Mesothelial cell of epicardium (in vitro differentiated cells): ENCODE measurements at regions not wholly inside any gene's neighbourhood (a gene's known extent, or its start where the extent isn't known, plus 50 kb on each side); places are given as distances from the start of the nearest gene placed in this dataset.

ENCODE experiments used
- DNase-seq, 2 experiments: peaks; one replicate each; pipeline ENCODE4 v3.0.0; 2021; ENCODE audit warnings: low spot score in 2 of 2; ENCODE audit not compliant: unreplicated experiment in 2 of 2
- H3K27ac Mint-ChIP-seq: 2 replicates; pipeline ENCODE4 v1.8.0; 2021; ENCODE audit warnings: mixed read lengths
- H3K27me3 Mint-ChIP-seq: 2 replicates; pipeline ENCODE4 v1.8.0; 2021; ENCODE audit warnings: low read depth, mixed read lengths
- H3K36me3 Mint-ChIP-seq: 2 replicates; pipeline ENCODE4 v1.8.0; 2021; ENCODE audit warnings: mixed read lengths
- H3K4me1 Mint-ChIP-seq: 2 replicates; pipeline ENCODE4 v1.8.0; 2021; ENCODE audit warnings: mixed read lengths
- H3K4me3 Mint-ChIP-seq: 2 replicates; pipeline ENCODE4 v1.8.0; 2021; ENCODE audit warnings: mild to moderate bottlenecking, moderate library complexity, mixed read lengths
- H3K9me3 Mint-ChIP-seq: 2 replicates; pipeline ENCODE4 v1.8.0; 2021; ENCODE audit warnings: mixed read lengths
- CTCF ChIP-seq: fragments of 200-600 bp; sonication (generic); IDR thresholded peaks from one replicate; pipeline ENCODE4 v1.5.0; 2021; ENCODE audit warnings: antibody characterized with exemption; ENCODE audit not compliant: unreplicated experiment

- H3K27me3 Mint-ChIP-seq: no peaks in the 10 kb centered on the region
- peaks cover 2% of the 10 kb centered on the region for H3K36me3 Mint-ChIP-seq
- H3K9me3 Mint-ChIP-seq: peaks cover 31% of the 10 kb centered on the region
- peaks cover 4% of the 10 kb centered on the region for H3K4me1 Mint-ChIP-seq
- TF ChIP-seq CTCF: no peak
- no peak overlapping the region for H3K4me3 Mint-ChIP-seq
- H3K27ac Mint-ChIP-seq: no peak overlapping the region
- no peak for DNase-seq
These were observed 439.3 kb upstream of the PRICKLE1 start for GRCh38 chr12:43028826-43029225.

GRCh38 chr12:43022838-43023237 lies 433.3 kb upstream of the PRICKLE1 start:
- Mint-ChIP-seq H3K27me3 (no peaks in the 10 kb centered on the region), H3K27ac (no peak overlapping the region), H3K36me3 (no peaks in the 10 kb centered on the region), H3K4me1 (no peaks in the 10 kb centered on the region), H3K9me3 (peaks cover 5% of the 10 kb centered on the region), H3K4me3 (no peak overlapping the region)
- DNase-seq: no peak
- TF ChIP-seq CTCF: no peak

- peaks cover 23% of the 10 kb centered on the region for H3K9me3 Mint-ChIP-seq
- H3K4me1 Mint-ChIP-seq: peaks cover 2% of the 10 kb centered on the region
- no peak for TF ChIP-seq CTCF
- no peak overlapping the region for H3K27ac Mint-ChIP-seq
- no peaks in the 10 kb centered on the region for H3K27me3 Mint-ChIP-seq
- peaks cover 7% of the 10 kb centered on the region for H3K36me3 Mint-ChIP-seq
- no peak overlapping the region for H3K4me3 Mint-ChIP-seq
- no peak for DNase-seq
These were observed 425.7 kb upstream of the PRICKLE1 start for GRCh38 chr12:43015090-43015737.

GRCh38 chr12:43011383-43011926 lies 421.9 kb upstream of the PRICKLE1 start:
- no peak overlapping the region for H3K27ac Mint-ChIP-seq
- H3K4me1 Mint-ChIP-seq: peaks cover 27% of the 10 kb centered on the region
- no peaks in the 10 kb centered on the region for H3K27me3 Mint-ChIP-seq
- peaks cover 6% of the 10 kb centered on the region for H3K36me3 Mint-ChIP-seq
- DNase-seq: no peak
- H3K9me3 Mint-ChIP-seq: peaks cover 16% of the 10 kb centered on the region
- TF ChIP-seq CTCF: no peak
- H3K4me3 Mint-ChIP-seq: no peak overlapping the region

DNA sequence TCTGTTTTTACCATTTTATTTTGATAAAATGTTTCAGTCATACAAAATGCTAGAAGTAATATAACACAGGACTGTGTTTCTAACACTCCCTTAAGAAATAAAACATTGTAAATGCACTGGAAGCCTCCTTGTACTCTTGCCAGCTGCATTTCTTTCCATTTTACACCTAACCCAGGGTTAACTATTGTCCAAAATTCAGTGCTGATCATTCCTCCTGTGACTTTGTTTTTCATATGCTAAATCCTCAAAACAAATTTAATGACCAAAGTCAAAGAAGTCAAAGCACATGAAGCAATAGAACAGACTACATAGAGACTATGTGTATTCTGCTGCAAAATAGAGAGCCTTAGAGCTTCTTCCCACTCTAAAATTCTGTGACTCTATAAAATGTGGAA lies 420.3 kb upstream of the PRICKLE1 start:
- Mint-ChIP-seq H3K4me3 (no peak overlapping the region), H3K4me1 (peaks cover 31% of the 10 kb centered on the region), H3K27ac (no peak overlapping the region), H3K9me3 (peaks cover 2% of the 10 kb centered on the region), H3K27me3 (no peaks in the 10 kb centered on the region), H3K36me3 (peaks cover under 1% of the 10 kb centered on the region)
- DNase-seq: no peak
- TF ChIP-seq CTCF: no peak
